Muscle of arm (tissue), 1 donor: ENCODE measurements at regions not wholly inside any gene's neighbourhood (a gene's known extent, or its start where the extent isn't known, plus 50 kb on each side); places are given as distances from the start of the nearest gene placed in this dataset.
"Not testable (repeated sequence)": the region's sequence is repeated elsewhere in the genome, so short reads cannot be mapped to it uniquely, and the experiment has no call there.

ENCODE experiments used
- DNase-seq: peaks from one replicate; pipeline ENCODE4 v3.0.0-alpha.2; 2013

DNA sequence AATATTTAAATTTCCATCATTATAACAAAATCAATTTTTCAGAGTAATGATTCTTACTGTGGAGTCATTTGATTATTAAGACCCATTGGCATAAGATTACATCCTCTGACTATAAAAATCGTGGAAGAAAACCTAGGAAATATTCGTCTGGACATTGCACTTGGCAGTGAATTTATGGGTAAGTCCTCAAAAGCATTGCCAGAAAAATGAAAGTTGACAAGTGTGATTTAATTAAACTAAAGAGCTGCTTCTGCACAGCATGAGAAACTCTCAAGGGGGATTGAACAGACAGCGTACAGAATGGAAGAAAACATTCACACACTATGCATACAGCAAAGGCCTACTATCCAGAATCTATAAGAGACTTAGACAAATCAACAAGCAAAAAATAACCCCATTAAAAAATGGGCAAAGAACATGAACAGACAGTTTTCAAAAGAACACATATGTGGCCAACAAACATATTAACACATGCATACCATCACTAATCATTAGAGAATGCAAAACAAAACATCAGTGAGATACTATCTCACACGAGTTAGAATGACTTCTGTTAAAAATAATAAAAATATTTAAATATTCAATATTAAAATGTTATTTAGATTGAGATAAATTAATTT, 111.4 kb downstream of the CCDC74A start:
- not testable (repeated sequence) for DNase-seq

DNA sequence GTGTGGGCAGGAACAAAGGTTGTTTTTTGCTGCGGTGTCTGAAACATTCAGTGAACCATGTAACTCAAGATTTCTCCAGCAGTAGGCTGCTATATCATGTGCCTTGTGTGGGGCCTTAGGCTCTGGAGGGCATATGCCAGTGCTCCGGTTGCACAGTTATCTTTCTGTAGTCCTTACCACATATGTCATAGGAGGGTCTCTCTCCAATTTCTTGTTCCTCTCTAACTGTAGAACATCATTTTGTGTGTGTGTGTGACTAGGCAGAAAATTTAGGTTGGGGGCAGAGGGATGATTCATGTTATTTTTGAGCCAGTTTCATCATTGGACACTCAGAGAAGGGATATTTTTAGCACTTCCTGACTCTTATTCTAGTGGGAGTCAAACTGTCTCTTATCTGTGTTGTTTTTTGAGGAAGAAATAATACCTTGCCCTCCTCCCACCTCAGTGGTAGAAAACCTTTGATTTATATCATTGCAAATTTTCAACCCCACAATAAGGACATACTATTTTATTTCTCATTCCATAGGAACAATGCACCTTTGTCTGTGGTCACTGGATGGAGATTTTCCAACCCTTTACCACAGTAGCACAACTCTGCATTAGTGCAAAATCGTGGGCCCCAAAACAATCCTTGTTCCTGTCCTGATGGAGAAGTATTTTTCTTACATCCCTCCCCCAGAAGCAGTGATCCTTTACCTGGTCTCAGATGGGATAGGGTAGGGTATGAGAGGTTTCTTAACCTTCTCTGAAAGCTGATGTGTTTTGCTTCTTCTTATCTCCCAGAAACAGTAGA, 113.9 kb downstream of the CCDC74A start:
- no peak for DNase-seq

DNA sequence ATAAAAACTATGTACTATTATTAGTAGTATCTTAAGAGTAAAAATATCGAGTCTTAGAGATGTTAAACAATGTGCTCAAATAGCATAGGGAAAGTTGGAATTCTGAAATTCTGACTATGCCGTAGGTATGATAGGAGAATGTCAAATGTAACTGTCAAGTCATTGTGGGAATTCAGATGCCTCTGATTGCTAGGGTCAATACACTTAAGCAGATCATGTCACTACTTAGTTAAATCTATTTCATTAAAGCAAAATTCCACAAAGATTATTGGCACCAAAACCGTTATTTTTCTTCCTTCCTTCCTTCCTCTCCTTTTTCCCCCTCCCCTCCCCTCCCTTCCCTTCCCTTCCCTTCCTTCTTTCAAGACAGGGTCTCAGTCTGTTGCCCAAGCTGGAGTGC, 115.5 kb downstream of the CCDC74A start:
- DNase-seq: not testable (repeated sequence)

DNA sequence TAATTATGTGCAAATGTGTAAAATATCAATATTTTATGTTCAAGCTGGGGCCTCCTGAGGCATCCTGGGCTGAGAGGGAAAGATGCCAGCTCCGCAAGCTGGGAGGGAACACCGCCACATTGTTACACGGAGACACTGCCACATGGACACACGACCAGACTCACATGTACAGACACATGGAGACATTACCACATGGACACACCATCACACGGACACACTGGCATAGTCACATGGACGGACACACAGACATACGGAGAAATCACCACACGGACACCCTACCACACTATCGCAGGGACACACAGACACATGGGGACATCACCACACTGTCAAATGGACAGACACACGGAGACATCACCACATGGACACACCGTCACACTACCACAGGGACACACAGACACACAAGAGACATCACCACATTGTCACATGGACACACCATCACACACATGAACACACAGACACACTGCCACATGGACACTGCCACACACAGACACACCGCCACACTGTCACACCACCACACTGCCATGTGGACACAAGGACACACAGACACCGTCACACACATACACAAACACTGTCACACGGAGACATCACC, 117.6 kb downstream of the CCDC74A start:
- DNase-seq: no peak

DNA sequence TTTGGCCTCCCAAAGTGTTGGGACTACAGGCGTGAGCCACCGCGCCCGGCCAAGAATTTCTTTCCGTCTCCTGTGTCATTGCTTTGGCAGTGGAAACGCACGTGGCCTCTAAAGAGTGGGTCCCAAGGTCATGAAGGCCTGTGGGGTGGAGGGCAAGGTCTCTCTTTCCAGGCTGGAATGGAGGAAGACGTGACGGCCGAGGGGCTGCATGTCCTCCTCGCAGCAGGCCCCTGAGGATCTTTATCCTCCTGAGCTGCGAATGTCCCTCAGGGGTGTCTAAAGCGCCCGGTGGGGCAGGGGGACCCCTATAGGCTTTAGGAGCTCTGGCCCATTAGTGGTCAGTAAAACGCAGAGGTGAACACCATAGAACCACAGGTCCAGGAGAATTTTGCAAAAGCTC, 118.5 kb downstream of the CCDC74A start:
- not testable (repeated sequence) for DNase-seq

DNA sequence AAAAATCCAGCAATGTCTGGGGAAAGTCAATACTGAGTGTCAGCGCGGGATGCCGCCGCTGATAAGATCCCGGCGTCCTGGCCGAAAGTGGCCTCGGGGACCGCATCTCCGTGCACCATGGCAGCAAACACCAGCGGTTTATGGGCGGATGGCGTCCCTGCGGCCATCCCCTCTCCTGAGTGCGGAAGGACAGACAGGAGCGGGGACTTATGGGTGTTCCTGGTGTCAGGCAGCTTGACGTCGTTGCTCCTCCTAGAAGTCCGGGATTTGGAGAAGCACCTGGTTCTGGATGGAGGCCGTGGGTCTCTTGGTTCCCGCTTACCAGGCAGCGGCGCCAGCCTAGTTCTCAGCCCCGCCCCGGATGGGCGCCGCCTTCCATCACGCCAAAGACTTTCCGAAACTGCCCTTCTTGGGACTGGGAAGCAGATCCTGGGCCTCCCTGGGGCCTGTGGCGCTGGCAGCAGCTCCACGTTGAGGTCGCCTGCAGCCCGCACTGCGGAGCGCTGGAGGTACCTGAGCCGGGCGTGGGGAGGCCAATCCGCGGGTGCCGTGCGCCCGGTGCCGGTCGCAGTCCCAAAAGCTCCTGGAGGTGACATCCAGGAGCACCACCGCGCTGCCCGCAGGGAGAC, 119.1 kb downstream of the CCDC74A start:
- DNase-seq: no peak

DNA sequence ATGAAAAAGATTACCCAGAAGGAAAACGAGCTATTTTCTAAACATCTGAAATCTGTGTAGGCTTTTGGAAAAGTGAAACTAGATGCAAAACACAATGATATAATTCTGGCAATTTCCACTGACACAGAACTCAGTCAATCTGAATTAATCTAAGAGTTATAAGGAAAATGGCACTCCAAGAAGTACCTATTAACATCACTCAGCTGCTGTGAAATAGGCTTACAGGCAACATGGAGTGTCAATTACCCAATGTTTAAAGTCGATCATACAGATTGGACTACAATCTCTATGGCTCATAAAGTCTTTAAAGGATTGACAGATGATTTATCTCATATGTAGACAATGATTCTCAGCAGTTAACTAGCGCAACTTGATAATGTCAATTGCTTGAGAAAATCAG, 120.9 kb downstream of the CCDC74A start:
- DNase-seq: not testable (repeated sequence)

DNA sequence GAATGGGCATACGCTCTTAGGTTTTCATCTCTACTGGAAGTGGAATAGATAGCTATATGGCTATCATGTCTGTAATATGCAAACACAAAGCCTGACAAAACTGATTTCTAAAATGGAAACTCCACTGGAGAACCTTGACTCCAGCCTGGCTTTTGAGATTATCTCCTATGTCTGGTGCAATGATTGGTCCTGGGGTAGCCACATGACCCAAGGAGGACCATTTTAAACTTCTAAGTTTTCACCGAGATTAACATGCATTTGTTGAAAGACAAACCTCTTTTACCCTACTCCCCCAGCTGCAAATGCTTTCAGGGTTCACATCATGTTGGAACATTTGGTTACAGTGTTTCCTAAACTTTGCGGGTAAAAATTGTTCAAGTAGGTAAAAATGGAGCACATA, 124.6 kb downstream of the CCDC74A start:
- DNase-seq: not testable (repeated sequence)

DNA sequence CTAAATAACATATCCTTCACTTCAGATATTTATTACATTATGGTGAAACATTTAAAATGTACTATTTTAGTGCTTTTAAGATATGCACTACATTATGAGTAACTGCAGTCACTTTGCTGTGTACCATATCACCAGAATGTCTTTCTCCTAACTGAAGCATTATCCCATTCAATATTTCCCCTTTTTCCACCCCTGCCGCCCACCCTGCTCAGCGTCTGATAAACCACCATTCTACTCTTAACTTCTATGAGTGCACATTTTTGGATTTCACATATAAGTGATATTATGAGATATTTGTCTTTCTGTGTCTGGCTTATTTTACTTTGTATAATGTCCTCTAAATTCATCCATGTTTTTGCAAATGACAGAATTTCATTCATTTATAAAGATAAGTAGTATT, 126.4 kb downstream of the CCDC74A start:
- not testable (repeated sequence) for DNase-seq

DNA sequence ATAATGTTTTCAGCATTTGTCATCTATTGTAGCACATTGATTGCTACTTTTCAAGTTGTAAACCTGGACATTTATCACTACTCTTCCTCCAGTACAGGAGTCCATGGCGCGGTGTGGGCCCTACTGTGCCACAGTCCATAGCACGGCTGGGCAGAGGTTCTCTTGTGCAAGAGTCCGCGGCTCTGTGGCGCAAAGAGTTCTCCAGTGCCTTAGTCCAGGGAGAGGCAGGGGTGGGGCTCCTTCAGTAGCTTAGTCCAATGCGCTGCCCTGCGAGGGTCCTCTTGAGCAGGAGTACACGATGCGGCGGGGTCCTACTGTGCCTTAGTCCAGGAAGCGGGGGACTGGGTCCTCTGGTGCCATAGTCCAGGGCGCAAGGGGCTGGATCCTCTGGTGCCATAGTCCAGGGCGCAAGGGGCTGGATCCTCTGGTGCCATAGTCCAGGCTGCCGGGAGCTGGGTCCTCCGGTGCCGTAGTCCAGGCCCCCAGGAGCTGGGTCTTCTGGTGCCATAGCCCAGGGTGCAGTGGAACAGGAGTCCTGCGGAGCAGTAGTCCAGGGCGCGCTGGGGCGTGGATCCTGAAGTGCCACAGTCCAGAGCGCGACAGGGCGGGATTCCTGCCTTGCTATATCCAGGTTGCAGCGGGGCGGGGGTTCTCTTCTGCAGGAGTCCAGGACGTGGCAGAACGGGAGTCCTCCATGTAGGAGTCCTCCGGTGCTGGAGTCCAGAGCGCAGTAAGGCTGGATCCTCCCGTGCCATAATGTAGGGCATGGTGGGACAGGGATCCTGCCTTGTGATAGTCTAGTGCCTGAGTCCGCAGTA, 129.3 kb downstream of the CCDC74A start:
- DNase-seq: no peak

DNA sequence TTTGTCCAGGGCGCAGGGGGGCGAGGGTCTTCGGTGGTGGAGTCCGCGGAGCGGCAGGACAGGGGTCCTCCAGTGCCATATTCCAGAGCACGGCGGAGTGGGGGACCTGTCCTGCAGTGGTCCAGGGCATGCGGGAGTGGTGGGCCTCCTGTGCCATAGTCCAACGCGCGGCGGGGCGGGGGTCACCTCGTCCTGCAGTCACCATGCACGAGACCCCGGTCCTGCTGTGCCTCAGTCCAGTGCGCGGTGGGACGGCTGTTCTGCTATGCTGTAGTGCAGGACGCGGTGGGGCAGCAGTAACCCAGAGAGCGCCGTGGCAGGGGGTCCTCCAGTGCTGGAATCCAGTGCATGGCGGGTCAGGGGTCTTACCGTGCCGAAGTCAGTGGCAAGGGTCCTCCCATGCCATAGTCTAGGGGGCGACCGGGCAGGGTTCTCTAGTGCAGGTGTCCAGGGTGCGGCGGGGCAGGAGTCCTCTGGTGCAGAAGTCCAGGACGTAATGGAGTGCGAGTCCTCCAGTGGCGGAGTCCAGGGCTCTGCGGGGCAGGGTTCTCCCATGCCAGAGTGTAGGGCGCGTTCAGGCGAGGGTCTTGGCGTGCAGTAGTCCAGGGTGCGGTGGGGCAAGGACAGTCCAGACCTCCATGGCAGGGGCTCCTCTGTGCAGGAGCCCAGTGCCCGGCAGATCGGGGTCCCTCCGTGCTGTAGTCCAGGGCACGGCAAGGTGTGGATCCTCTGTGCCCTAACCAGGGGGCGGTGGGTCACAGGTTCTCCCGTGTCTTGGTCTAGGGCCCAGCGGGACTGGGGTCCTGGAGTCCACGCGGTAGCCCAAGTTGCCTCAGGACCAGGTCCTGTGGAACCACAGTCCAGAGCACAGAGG, 130.4 kb downstream of the CCDC74A start:
- no peak for DNase-seq

DNA sequence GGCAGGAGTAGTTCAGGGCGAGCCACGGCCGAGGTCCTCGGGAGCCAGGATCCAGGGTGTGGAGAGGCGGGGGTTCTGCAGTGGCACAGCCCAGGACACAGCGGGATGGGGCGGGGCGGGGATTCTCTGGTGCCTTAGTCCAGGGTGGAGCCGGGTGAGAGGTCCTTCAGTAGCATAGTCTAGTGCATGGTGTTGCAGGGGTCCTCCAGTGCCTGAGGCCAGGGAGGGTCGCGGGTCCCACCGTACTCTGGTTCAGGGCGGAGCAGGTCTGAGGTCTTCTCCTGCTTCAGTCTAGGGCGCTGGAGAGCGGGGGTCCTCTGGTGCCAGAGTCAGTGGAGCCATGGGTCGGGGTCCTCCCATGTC, 131.1 kb downstream of the CCDC74A start:
- DNase-seq: no peak

DNA sequence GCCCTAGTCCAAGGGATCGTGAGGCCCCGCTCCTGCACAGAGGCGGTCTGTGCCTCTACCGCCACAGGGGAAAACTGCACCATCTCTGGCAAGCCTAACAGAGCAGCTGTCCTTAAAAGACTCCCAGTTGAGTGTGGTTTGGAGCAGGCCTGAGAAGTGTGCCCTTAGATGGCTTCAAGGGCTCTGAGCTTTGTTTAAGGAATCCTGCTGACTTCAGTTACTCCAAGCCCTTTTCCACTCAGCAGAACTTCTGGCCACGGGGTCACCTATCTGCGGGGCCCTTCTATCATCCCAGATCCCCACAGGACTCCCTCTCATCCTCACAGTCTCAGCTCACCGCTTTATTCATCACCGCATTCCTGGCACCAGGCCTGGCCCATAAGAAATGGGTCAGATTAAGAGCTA, 131.5 kb downstream of the CCDC74A start:
- DNase-seq: no peak

DNA sequence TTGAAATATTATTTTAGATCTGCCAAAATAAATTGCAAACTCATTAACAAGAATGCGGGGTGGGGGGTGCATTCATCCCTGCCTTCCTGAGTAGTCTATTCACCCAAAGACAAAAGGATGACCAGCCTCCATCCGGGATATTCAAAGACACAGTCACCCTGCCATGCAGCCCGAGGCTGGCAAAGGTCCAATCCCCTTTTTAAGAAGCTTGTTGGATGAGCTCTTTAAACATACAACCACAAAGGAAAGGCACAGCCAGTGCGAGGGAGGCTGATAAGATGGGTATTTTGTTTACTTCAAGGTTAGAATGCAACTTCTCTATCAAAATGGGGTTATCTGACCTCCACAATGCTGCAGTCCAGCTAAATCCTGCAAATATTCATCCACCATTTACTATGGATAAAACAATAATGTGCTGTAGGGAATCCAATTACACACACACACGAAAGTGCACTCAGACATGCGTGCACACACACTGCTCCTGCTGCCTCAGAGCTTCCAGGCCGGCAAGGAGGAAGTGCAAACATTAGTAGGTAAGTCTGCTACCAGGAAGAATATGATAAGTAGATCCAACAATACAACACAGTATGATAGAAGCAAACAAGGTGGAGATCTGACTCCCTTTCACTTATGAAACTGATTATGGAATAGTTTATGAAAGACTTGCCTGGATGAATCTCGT, 133.6 kb downstream of the CCDC74A start:
- DNase-seq: not testable (repeated sequence)

DNA sequence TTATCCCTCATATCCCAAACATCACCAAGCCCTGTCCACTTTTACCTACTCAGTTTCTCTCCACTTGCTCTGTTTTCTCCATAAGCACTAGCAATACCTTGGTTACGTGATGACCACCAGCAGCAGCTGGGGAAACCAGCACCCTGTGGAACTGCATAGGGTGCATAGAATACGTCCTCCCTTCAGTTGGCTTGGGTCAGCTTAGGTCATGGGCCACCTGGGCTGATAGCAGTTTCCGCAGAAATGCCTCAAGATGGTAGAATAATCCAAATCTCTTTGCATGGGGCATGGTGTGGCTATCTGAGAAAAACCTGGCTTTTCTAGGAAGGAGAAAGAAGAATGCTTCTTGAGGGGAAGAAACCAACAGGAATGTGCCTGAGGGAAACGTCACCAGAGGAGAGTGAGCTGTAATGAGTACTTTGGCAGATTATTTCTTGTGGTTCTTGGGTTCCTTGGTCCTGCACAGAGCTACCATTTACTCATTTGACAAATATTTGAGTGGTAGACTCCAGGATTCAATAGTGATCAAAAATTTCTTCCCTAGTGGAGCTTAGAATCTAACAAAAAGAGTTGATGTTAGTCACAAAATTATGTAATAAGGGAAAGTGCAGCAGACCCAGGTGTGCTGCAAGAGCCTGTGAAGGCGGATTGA, 134.3 kb downstream of the CCDC74A start:
- not testable (repeated sequence) for DNase-seq

DNA sequence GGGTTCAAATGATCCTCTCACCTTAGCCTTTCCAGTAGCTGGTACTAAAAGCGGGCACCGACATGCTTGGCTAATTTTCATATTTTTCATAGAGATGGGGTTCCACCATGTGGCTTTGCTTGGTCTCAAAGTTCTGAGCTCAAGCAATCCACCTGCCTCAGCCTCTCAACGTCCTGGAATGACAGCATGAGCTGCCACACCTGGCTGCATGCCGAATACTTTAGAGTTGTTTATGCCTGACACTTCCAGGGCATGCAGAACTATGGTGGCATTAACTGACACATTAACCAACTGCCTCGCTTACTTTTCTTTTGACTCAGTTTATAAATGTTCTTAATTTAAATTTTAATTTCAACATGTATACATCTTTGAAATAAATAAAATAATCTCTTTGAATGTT, 135.8 kb downstream of the CCDC74A start:
- DNase-seq: not testable (repeated sequence)

DNA sequence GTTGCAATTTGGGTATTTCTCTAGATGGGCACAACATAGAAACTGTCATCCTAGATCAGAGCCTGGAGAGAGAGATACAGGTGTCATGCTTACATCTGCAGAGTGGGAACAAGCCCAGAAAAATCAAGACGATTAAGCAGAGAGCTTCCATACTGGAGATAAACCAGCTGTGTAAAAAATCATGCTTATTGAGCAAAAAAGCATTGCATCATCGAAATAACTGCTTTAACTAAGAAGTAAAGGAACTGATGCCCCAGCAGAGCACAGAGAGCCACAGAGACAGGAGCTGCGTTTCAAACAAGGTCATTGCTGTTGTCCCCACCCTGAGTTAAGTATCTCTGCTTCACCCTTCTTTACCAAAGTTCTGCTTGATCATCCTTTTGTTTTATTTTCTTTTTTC, 138.0 kb downstream of the CCDC74A start:
- DNase-seq: not testable (repeated sequence)

DNA sequence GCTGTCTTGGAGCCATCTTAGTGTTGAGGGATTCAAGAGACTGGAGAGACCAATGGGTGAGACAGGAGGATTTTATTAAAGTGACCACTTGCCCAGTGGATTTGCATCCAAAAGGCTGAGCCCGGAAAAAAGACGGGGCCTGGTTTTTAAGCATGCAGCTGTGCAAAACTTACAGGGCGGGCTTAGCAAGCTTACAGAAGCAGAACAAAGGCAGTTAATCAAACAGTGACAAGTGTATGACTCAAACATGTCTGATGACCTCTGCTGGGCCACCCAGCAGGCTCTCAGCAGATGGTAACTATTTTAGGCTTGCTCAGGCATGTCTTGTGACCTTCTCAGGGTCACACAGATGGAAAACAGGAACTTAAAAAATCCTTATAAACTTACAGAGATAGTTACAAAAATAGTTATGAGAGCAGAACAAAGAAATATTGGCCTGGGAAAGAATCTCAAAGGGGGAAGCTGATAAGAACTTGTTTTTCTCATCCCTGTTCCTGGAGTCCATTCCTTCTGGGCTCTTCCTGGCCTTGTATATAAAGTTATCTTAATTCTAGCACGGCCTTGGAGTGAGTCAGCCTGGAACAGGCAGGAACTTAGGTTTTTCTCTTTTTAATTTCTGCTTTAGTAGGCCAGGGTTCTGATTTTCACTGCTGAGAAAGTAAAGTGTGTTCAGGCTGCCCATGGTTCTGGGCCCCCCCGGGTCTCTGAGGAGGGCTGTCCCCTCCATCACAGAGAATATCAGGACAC, 141.3 kb downstream of the CCDC74A start:
- not testable (repeated sequence) for DNase-seq
